ENCODE measurements at regions not wholly inside any gene's neighbourhood (a gene's known extent, or its start where the extent isn't known, plus 50 kb on each side); places are given as distances from the start of the nearest gene placed in this dataset.

- Histone ChIP-seq H3K9me3 (ENCODE audit: control insufficient read depth, insufficient read depth, low read length) (no peaks in the 10 kb centered on the region), H3K27me3 (ENCODE audit: control insufficient read depth, insufficient read depth, low read length) (no peaks in the 10 kb centered on the region), H3K79me1 (ENCODE audit: low read depth in 1 of 2, low read length in 2 of 2) (no peaks in the 10 kb centered on the region), H3K27ac (ENCODE audit: insufficient read depth, low read length) (no peak overlapping the region), H4K5ac (ENCODE audit: low read depth, low read length) (no peak overlapping the region), H4K8ac (ENCODE audit: low read depth in 2 of 2, low read length in 2 of 2) (no peak overlapping the region), H3K4me3 (ENCODE audit: insufficient read depth, low read depth, low read length) (no peak overlapping the region), H2BK5ac (ENCODE audit: low read depth, low read length, poor library complexity, severe bottlenecking) (no peak overlapping the region), H2BK120ac (ENCODE audit: low read depth, low read length) (no peak overlapping the region), H3K4me2 (ENCODE audit: low read depth, low read length) (no peak overlapping the region), H3K4ac (ENCODE audit: low read depth, low read length) (no peak overlapping the region), H2BK20ac (ENCODE audit: low read depth, low read length) (no peak overlapping the region), H2BK15ac (ENCODE audit: low read depth, low read length) (no peak overlapping the region), H3K14ac (replicated peaks; ENCODE audit: low read depth, low read length) (no peak overlapping the region), H4K91ac (ENCODE audit: insufficient read depth, low read depth, low read length) (no peak overlapping the region), H2AK9ac (replicated peaks; ENCODE audit: low read depth, low read length, poor library complexity) (no peak overlapping the region), H4K20me1 (ENCODE audit: insufficient read depth, low read length) (no peaks in the 10 kb centered on the region), H2AFZ (replicated peaks; ENCODE audit: low read length, poor library complexity) (no peak overlapping the region), H3K9me1 (ENCODE audit: insufficient read depth, low read length) (no peaks in the 10 kb centered on the region), H3K36me3 (ENCODE audit: control insufficient read depth, insufficient read depth, low read length) (no peaks in the 10 kb centered on the region), H3K9ac (ENCODE audit: low read depth, low read length) (no peak overlapping the region), H3K23ac (ENCODE audit: low read depth, low read length) (no peak overlapping the region), H2AK5ac (ENCODE audit: low read depth, low read length) (no peak overlapping the region), H3K4me1 (ENCODE audit: control insufficient read depth, insufficient read depth, low read length) (no peaks in the 10 kb centered on the region), H3K18ac (ENCODE audit: low read depth, low read length) (no peak overlapping the region), H3K56ac (ENCODE audit: extremely low read depth, insufficient read depth, low read length) (no peak overlapping the region)
- intact Hi-C loops (cut with micrococcal nuclease) (no loop called here), dilution Hi-C loops (cut with HindIII; ENCODE audit: low sequenced_read_pairs, unreplicated experiment) (no loop called here), in situ Hi-C loops (cut with MboI; ENCODE audit: low sequenced_read_pairs) (no loop called here)
- DNase-seq (no peak), ATAC-seq (ENCODE audit: low read depth) (no peak)
- ChIA-PET CTCF (interaction anchor here (0.7 kb wide), 1 partner anchor 36 kb away, joined by 5 read pairs; no protein-coding TSS in a partner anchor), POLR2A (ENCODE audit: unreplicated experiment) (no interaction called here)
- no CpG with 5 or more reads among the region's 2 CpGs for WGBS, 2 experiments (ENCODE audit: extremely low coverage in 2 of 2, insufficient read length in 1 of 2)
- BruUV-seq (replicated peaks) = no TSS peak
- no peak for TF ChIP-seq BHLHE40 (IDR thresholded peaks at IDR 0.05; ENCODE audit: low read depth, low read length)
- TF ChIP-seq NFE2L2 (IDR thresholded peaks at IDR 0.05; ENCODE audit: low read depth, low read length) = no peak
- no peak for TF ChIP-seq POLR2A (IDR thresholded peaks at IDR 0.05; ENCODE audit: low read depth, low read length)
- no peak for TF ChIP-seq FOS (IDR thresholded peaks at IDR 0.05; ENCODE audit: low read depth, low read length)
- TF ChIP-seq, protein P1, sequence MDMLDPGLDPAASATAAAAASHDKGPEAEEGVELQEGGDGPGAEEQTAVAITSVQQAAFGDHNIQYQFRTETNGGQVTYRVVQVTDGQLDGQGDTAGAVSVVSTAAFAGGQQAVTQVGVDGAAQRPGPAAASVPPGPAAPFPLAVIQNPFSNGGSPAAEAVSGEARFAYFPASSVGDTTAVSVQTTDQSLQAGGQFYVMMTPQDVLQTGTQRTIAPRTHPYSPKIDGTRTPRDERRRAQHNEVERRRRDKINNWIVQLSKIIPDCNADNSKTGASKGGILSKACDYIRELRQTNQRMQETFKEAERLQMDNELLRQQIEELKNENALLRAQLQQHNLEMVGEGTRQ (IDR thresholded peaks at IDR 0.05; ENCODE audit: low read depth, low read length) = no peak
- no peak for TF ChIP-seq MXI1 (IDR thresholded peaks at IDR 0.05; ENCODE audit: borderline replicate concordance, low read depth, low read length)
- TF ChIP-seq RFX5 (IDR thresholded peaks at IDR 0.05; ENCODE audit: low read depth, low read length) = no peak
These were observed 232.1 kb upstream of the PDE4D start for GRCh38 chr5:60125636-60126035.
